Thymus (tissue), 11 donors: ENCODE measurements at regions not wholly inside any gene's neighbourhood (a gene's known extent, or its start where the extent isn't known, plus 50 kb on each side); places are given as distances from the start of the nearest gene placed in this dataset.
"Not testable (repeated sequence)": the region's sequence is repeated elsewhere in the genome, so short reads cannot be mapped to it uniquely, and the experiment has no call there.

Experiments
- DNase-seq, 9 donors: peaks; one replicate each; pipeline ENCODE4 v3.0.0-alpha.2; 2013; ENCODE audit warnings: low spot score in 9 of 9, low read depth in 6 of 9, missing footprints in 1 of 9
- H3K27ac ChIP-seq, 2 donors: one replicate each; pipeline ENCODE4 v1.5.1; 2013; ENCODE audit warnings: control low read depth in 1 of 2, low read depth in 1 of 2, low read length in 1 of 2, mild to moderate bottlenecking in 1 of 2, moderate library complexity in 1 of 2
- H3K27me3 ChIP-seq, 2 donors: one replicate each; pipeline ENCODE4 v1.5.1; 2013; ENCODE audit warnings: low read length in 1 of 2; ENCODE audit not compliant: control insufficient read depth in 2 of 2, insufficient read depth in 1 of 2
- H3K36me3 ChIP-seq, 2 donors: one replicate each; pipeline ENCODE4 v1.5.1; 2013; ENCODE audit warnings: low read length in 1 of 2, mild to moderate bottlenecking in 1 of 2, moderate library complexity in 1 of 2; ENCODE audit not compliant: control insufficient read depth in 2 of 2, insufficient read depth in 2 of 2
- H3K4me1 ChIP-seq, 2 donors: one replicate each; pipeline ENCODE4 v1.5.1; 2013; ENCODE audit warnings: low read length in 2 of 2; ENCODE audit not compliant: control insufficient read depth in 2 of 2, insufficient read depth in 2 of 2
- H3K4me3 ChIP-seq, 2 donors: one replicate each; pipeline ENCODE4 v1.5.1; 2013; ENCODE audit warnings: low read length in 2 of 2, control low read depth in 1 of 2, mild to moderate bottlenecking in 1 of 2
- H3K9me3 ChIP-seq, 2 donors: one replicate each; pipeline ENCODE4 v1.5.1; 2013; ENCODE audit warnings: low read length in 1 of 2, mild to moderate bottlenecking in 1 of 2; ENCODE audit not compliant: control insufficient read depth in 2 of 2, insufficient read depth in 1 of 2
- WGBS: extraction: QIAGEN DNeasy Blood & Tissue Kit; methylation state at CpG from one replicate; pipeline ENCODE4 v1.1.7; 2013; 5-methylcytosine and 5-hydroxymethylcytosine counted together
- donor health status: healthy.

DNA sequence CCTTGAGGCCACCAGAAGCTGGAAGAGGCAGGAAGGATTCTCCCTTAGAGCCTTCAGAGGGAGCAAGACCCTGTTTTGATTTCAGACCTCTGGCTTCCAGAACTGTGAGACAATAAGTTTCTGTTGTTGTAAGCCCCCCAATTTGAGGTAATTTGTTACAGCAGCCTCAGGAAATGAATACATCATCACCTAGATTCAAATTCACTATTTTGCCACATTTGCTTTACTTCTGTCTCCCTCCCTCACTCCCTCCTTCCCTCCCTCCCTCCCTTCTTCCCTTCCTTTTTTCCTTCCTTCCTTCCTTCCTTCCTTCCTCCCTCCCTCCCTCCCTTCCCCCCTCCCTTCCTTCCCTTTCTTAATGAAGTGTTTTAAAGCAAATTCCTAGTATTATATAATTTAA lies 58.1 kb upstream of the KIF13A start:
- no peak overlapping the region for H3K27ac ChIP-seq
- H3K36me3 ChIP-seq, result no peaks in the 10 kb centered on the region
- H3K4me3 ChIP-seq, result no peak overlapping the region
- no peaks in the 10 kb centered on the region for H3K27me3 ChIP-seq
- H3K9me3 ChIP-seq, result no peaks in the 10 kb centered on the region
- H3K4me1 ChIP-seq, result no peaks in the 10 kb centered on the region
- DNase-seq, result no peak

DNA sequence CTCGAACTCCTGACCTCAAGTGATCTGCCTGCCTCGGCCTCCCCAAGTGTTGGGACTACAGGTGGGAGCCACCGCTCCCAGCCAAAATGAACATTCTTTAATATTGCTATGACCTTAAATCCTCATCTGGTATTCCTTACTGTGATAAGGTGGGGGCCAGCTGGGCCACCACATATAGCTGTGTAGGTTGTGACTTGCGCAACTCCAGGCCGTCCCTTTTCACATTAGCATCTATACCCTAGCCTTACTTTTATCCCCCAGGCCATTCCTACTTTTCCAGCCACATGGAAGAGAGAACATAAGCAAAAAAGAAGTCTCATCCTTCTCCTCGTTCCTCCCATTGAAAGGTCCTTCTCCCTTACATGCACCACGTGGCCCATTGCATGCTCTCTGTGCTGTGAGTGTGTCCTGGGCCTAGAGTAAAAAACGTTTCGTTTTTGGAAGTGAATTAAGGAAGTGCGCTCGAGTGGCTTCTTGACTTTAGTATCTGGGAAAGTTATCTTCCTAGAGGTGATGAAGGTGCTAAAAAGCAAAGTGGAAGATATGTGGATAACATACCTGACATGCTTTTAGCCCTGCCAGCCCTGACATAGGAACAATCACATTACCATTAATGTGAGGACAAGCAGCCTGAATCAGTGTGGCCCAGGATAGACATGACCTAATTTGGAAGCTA lies 56.8 kb upstream of the KIF13A start:
- H3K27me3 ChIP-seq, result no peaks in the 10 kb centered on the region
- no peaks in the 10 kb centered on the region for H3K9me3 ChIP-seq
- no peak for DNase-seq
- H3K27ac ChIP-seq, result no peak overlapping the region
- 92% methylated on average over 11 of the region's 11 CpGs for WGBS
- no peaks in the 10 kb centered on the region for H3K4me1 ChIP-seq
- no peak overlapping the region for H3K4me3 ChIP-seq
- no peaks in the 10 kb centered on the region for H3K36me3 ChIP-seq

DNA sequence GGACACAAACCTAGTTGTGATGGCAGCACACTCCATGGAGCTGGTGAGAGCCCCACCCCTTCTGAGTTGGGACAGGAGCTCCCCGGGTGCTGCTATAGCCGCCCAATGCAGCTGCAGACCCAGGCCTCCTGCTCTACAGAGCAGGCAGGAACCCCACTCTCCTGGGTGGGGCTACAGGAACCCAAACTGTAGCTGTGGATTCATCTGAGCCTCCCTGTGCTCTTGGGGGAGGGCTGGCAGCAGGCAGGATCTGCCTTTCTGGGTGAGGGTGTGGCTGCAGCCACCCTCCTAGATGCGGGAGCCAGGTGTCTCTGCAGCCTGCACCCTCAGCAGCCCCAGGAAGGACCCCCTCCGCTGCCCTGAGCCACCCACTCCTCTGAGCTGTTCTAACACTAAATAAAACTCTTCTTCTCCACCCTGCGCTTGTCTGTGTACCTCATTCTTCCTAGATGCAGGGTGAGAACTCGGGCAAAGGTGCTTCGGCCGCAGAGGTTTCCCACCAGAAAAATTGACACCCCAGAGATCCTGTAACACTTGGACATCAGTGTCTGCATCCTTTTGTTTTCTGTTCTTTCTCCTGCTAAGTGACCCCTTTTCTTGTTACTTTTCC lies 55.2 kb upstream of the KIF13A start:
- no peak overlapping the region for H3K27ac ChIP-seq
- no peak for DNase-seq

DNA sequence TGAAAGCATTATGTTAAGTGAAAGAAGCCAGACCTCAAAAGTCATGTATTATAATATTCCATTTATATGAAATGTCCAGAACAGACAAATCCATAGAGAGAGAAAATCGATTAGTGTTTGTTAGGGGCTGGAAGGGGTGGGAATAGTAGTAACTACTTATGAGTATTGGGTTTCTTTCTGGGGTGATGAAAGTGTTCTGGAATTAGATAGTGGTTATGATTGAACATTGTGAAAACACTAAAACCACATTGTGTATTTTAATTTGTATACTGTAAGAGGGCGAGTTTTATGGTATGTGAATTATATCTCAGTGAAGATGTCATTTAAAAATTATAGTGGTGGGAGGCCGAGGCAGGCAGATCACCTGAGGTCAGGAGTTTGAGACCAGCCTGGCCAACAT lies 52.0 kb upstream of the KIF13A start:
- no peaks in the 10 kb centered on the region for H3K36me3 ChIP-seq
- H3K4me1 ChIP-seq, result no peaks in the 10 kb centered on the region
- H3K9me3 ChIP-seq, result no peaks in the 10 kb centered on the region
- 95% methylated on average over 3 of the region's 3 CpGs for WGBS
- H3K4me3 ChIP-seq, result no peak overlapping the region
- DNase-seq, result no peak
- no peak overlapping the region for H3K27ac ChIP-seq
- no peaks in the 10 kb centered on the region for H3K27me3 ChIP-seq

More for the DNA sequence above, 55.2 kb upstream of the KIF13A start:
- Histone ChIP-seq H3K4me3 (no peak overlapping the region), H3K27me3 (no peaks in the 10 kb centered on the region), H3K36me3 (no peaks in the 10 kb centered on the region), H3K9me3 (no peaks in the 10 kb centered on the region), H3K4me1 (no peaks in the 10 kb centered on the region)
- WGBS, result 93% methylated on average over 8 of the region's 8 CpGs

DNA sequence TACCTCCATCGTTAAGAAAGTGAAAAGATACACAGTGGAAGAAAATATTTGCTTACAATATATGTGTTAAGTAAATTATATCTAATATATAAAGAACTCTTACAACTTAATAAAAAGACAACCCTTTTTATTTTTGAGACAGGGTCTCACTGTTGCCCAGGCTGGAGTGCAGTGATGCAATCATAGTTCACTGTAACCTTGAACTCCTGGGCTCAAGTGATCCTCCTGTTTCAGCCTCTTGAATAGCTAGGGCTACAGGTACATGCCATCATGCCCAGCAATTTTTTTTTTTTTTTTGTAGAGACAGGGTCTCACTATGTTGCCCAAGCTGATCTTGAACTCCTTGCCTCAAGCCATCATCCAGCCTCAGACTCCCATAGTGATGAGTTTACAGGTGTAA lies 50.8 kb upstream of the KIF13A start:
- not testable (repeated sequence) for H3K36me3 ChIP-seq, H3K27me3 ChIP-seq, DNase-seq, H3K4me1 ChIP-seq, H3K4me3 ChIP-seq, H3K9me3 ChIP-seq, H3K27ac ChIP-seq
- 96% methylated on average over 1 of the region's 1 CpG for WGBS
